Caco-2 (cell line): ENCODE measurements at regions not wholly inside any gene's neighbourhood (a gene's known extent, or its start where the extent isn't known, plus 50 kb on each side); places are given as distances from the start of the nearest gene placed in this dataset.

Experiments
- BruUV-seq: library from RNA; stranded (reverse); fragments of 400-500 nt; replicated peaks from 2 replicates; lab custom pipeline; 2021; lab: Mats Ljungman, UMichigan
- CTCF ChIA-PET: fragments of 300-600 bp; sonication (Branson Sonifier 250); formaldehyde crosslinking; loops from one replicate; lab custom pipeline; 2022; ENCODE audit warnings: antibody characterized with exemption; lab: Charles Lee
- POLR2A ChIA-PET: fragments of 300-600 bp; sonication (Branson Sonifier 250); formaldehyde crosslinking; loops from one replicate; lab custom pipeline; 2022; ENCODE audit warnings: antibody characterized with exemption; lab: Charles Lee
- DNase-seq, 2 experiments: peaks; one replicate each; pipeline versions ENCODE4 v3.0.0 to v3.0.0-alpha.2; 2020 to 2022
- H3K27me3 ChIP-seq: replicated peaks from 2 replicates; pipeline ENCODE4 v1.6.0; 2011; ENCODE audit warnings: low read length; ENCODE audit not compliant: control insufficient read depth, insufficient read depth
- H3K36me3 ChIP-seq: 2 replicates; pipeline ENCODE4 v1.5.1; 2011; ENCODE audit warnings: low read length; ENCODE audit not compliant: control insufficient read depth, insufficient read depth
- H3K4me1 ChIP-seq: fragments of 250-450 bp; sonication (Bioruptor Pico); 2 replicates; pipeline ENCODE4 v1.5.1; 2020; ENCODE audit warnings: mild to moderate bottlenecking
- H3K4me3 ChIP-seq: 2 replicates; pipeline ENCODE4 v1.5.1; 2011; ENCODE audit warnings: low read depth, mild to moderate bottlenecking, control low read depth, low read length
- H3K9me3 ChIP-seq: fragments of 250-450 bp; sonication (Bioruptor Pico); 2 replicates; pipeline ENCODE4 v1.5.1; 2020; ENCODE audit warnings: mild to moderate bottlenecking, moderate library complexity
- H3K27ac Mint-ChIP-seq: one replicate; pipeline ENCODE4 v1.8.0; 2022; ENCODE audit warnings: mixed read lengths; ENCODE audit not compliant: unreplicated experiment
- H3K27me3 Mint-ChIP-seq: one replicate; pipeline ENCODE4 v1.8.0; 2022; ENCODE audit warnings: mixed read lengths; ENCODE audit not compliant: insufficient read depth, unreplicated experiment
- H3K36me3 Mint-ChIP-seq: one replicate; pipeline ENCODE4 v1.8.0; 2022; ENCODE audit warnings: mild to moderate bottlenecking, mixed read lengths; ENCODE audit not compliant: insufficient read depth, unreplicated experiment
- H3K4me1 Mint-ChIP-seq: one replicate; pipeline ENCODE4 v1.8.0; 2022; ENCODE audit warnings: low read depth, mixed read lengths; ENCODE audit not compliant: unreplicated experiment
- H3K4me3 Mint-ChIP-seq: one replicate; pipeline ENCODE4 v1.8.0; 2022; ENCODE audit warnings: mild to moderate bottlenecking, moderate library complexity, mixed read lengths; ENCODE audit not compliant: unreplicated experiment
- H3K9me3 Mint-ChIP-seq: one replicate; pipeline ENCODE4 v1.8.0; 2022; ENCODE audit warnings: mixed read lengths; ENCODE audit not compliant: unreplicated experiment
- intact Hi-C: fragments of 100-400 bp; cut with micrococcal nuclease; formaldehyde crosslinking; loops from one replicate; pipeline ENCODE4 v1.10.0; 2022; ENCODE audit not compliant: unreplicated experiment
- TF ChIP-seq, protein P1 (sequence below), 2 experiments: fragments of 200-600 bp in 1 of 2; IDR thresholded peaks; 1 replicate in 1 of 2; 2 replicates in 1 of 2; pipeline versions ENCODE4 v1.5.1 to v1.8.0; 2011 to 2022; ENCODE audit warnings: antibody characterized with exemption in 1 of 2, control low read depth in 1 of 2, inconsistent platforms in 1 of 2, low read depth in 1 of 2, low read length in 1 of 2, mild to moderate bottlenecking in 1 of 2, moderate library complexity in 1 of 2; ENCODE audit not compliant: insufficient read depth in 1 of 2, severe bottlenecking in 1 of 2, unreplicated experiment in 1 of 2

DNA sequence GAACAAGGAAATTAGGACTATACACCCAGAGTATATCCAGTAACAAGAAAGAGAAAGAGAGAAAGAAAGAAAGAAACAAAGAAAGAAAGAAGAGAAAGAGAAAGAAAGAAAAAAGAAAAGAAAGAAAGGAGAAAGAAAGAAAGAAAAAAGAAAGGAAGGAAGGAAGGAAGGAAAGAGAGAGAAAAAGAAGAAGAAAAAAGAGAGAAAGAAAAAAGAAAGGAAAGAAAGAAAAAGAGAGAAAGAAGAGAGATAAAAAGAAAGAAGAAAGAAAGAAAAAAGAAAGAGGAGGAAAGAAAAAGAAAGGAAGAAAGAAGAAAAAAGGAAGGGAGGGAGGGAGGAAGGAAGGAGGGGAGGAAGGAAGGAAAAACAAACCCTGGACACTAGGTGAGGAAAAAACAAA is 981.8 kb downstream of the TBC1D32 start:
- Histone ChIP-seq H3K9me3 (no peaks in the 10 kb centered on the region), H3K4me3 (no peak overlapping the region), H3K4me1 (no peaks in the 10 kb centered on the region), H3K36me3 (no peaks in the 10 kb centered on the region), H3K27me3 (no peaks in the 10 kb centered on the region)
- TF ChIP-seq, protein P1, sequence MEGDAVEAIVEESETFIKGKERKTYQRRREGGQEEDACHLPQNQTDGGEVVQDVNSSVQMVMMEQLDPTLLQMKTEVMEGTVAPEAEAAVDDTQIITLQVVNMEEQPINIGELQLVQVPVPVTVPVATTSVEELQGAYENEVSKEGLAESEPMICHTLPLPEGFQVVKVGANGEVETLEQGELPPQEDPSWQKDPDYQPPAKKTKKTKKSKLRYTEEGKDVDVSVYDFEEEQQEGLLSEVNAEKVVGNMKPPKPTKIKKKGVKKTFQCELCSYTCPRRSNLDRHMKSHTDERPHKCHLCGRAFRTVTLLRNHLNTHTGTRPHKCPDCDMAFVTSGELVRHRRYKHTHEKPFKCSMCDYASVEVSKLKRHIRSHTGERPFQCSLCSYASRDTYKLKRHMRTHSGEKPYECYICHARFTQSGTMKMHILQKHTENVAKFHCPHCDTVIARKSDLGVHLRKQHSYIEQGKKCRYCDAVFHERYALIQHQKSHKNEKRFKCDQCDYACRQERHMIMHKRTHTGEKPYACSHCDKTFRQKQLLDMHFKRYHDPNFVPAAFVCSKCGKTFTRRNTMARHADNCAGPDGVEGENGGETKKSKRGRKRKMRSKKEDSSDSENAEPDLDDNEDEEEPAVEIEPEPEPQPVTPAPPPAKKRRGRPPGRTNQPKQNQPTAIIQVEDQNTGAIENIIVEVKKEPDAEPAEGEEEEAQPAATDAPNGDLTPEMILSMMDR (IDR thresholded peaks at IDR 0.05; ENCODE audit: insufficient read depth in 1 of 2, low read depth in 1 of 2, low read length in 1 of 2, severe bottlenecking in 1 of 2, unreplicated experiment in 1 of 2), result no peak
- Mint-ChIP-seq H3K27me3 (no peaks in the 10 kb centered on the region), H3K36me3 (no peaks in the 10 kb centered on the region), H3K9me3 (peaks cover 9% of the 10 kb centered on the region), H3K4me1 (no peaks in the 10 kb centered on the region), H3K4me3 (no peak overlapping the region), H3K27ac (no peak overlapping the region)
- DNase-seq, result no peak
- ChIA-PET POLR2A (no interaction called here), CTCF (no interaction called here)
- intact Hi-C loops, result no loop called here
- BruUV-seq, result no TSS peak

DNA sequence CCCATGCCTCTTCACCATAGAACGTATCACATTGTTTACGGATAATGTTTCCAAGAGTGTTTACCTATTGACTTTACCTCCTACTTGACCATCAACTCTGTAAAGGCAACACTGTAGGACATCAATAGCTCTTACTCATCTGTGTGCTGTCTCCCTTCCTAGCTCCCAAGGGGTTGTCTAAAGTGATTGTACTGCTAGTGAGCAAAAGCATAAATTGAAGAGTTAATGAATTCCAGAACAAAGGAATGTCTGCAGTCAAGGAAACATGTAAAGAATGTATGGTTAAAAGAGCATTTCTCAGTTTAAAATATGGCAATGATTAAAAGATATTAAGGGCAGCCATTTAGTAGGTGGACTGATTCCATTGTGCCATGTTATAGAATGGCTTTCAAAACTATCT is 985.4 kb downstream of the TBC1D32 start:
- no peaks in the 10 kb centered on the region for H3K27me3 ChIP-seq
- Mint-ChIP-seq H3K36me3 (no peaks in the 10 kb centered on the region), H3K27me3 (no peaks in the 10 kb centered on the region), H3K4me1 (no peaks in the 10 kb centered on the region), H3K4me3 (no peak overlapping the region), H3K27ac (no peak overlapping the region), H3K9me3 (peaks cover 9% of the 10 kb centered on the region)
- ChIA-PET POLR2A (no interaction called here), CTCF (no interaction called here)
- no peak for DNase-seq
- no peaks in the 10 kb centered on the region for H3K36me3 ChIP-seq
- intact Hi-C loops, result no loop called here
- TF ChIP-seq, protein P1 (IDR thresholded peaks at IDR 0.05; ENCODE audit: insufficient read depth in 1 of 2, low read depth in 1 of 2, low read length in 1 of 2, severe bottlenecking in 1 of 2, unreplicated experiment in 1 of 2), result no peak
- H3K4me3 ChIP-seq, result no peak overlapping the region
- BruUV-seq, result no TSS peak
- no peaks in the 10 kb centered on the region for H3K4me1 ChIP-seq
- H3K9me3 ChIP-seq, result no peaks in the 10 kb centered on the region

DNA sequence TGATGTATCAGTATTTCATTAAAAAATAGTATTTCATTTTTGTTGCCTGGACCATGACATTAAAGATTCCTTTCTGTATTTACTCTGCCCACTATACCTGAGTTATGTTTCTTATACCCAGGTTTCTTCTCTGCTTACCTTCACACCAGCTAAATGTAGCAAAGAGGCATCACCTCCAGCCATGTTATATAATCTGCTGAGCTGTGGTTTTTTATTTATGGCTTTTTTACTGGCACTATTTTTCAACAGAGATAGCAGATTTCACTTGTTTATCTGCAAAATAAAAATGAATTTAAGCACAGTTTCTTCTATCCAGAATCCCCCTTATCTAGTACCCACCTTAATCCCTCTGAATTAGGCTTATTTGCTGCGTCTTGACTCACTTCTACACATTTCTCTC is 979.0 kb upstream of the MAN1A1 start:
- Mint-ChIP-seq H3K4me3 (no peak overlapping the region), H3K27me3 (no peaks in the 10 kb centered on the region), H3K9me3 (peaks cover 6% of the 10 kb centered on the region), H3K27ac (no peak overlapping the region), H3K36me3 (no peaks in the 10 kb centered on the region), H3K4me1 (no peaks in the 10 kb centered on the region)
- CTCF ChIA-PET, result no interaction called here
- Histone ChIP-seq H3K9me3 (no peaks in the 10 kb centered on the region), H3K27me3 (no peaks in the 10 kb centered on the region), H3K4me3 (no peak overlapping the region), H3K36me3 (no peaks in the 10 kb centered on the region), H3K4me1 (peaks cover 21% of the 10 kb centered on the region; the same call in 1 of the 2 replicates)
- intact Hi-C loops, result no loop called here
- no TSS peak for BruUV-seq
- POLR2A ChIA-PET, result no interaction called here
- DNase-seq, result no peak
- TF ChIP-seq, protein P1 (IDR thresholded peaks at IDR 0.05; ENCODE audit: insufficient read depth in 1 of 2, low read depth in 1 of 2, low read length in 1 of 2, severe bottlenecking in 1 of 2, unreplicated experiment in 1 of 2), result no peak
